DND-41 (cell line): ENCODE measurements at regions not wholly inside any gene's neighbourhood (a gene's known extent, or its start where the extent isn't known, plus 50 kb on each side); places are given as distances from the start of the nearest gene placed in this dataset.

Experiments
- CTCF ChIP-seq: IDR thresholded peaks from 2 replicates; pipeline ENCODE4 v1.5.1; 2012; ENCODE audit warnings: borderline replicate concordance, low read length, moderate library complexity, mild to moderate bottlenecking; ENCODE audit not compliant: poor library complexity, severe bottlenecking; ENCODE audit errors: extremely low read depth
- EZH2 ChIP-seq: IDR thresholded peaks from 3 replicates; pipeline ENCODE4 v1.6.1; 2012; ENCODE audit warnings: borderline replicate concordance, low read depth, mild to moderate bottlenecking, moderate library complexity, low read length, inconsistent platforms; ENCODE audit not compliant: severe bottlenecking

- no peak for TF ChIP-seq CTCF
- no peak for TF ChIP-seq EZH2
These were observed 548.3 kb upstream of the SLIT2 start for GRCh38 chr4:19703391-19703790.
